ENCODE measurements at regions not wholly inside any gene's neighbourhood (a gene's known extent, or its start where the extent isn't known, plus 50 kb on each side); places are given as distances from the start of the nearest gene placed in this dataset.

- CTCF ChIA-PET (ENCODE audit: low intra/inter-chr PET ratio): no interaction called here
- H3K27ac ChIP-seq (ENCODE audit: extremely low read depth, low read depth, low read length): no peak overlapping the region
- H3K4me1 ChIP-seq (replicated peaks in 1 of 2; ENCODE audit: control insufficient read depth in 2 of 2, insufficient read depth in 2 of 2, low read length in 2 of 2): no peaks in the 10 kb centered on the region
- H2AFZ ChIP-seq (ENCODE audit: low read depth, low read length): no peak overlapping the region
- H3K9ac ChIP-seq (ENCODE audit: insufficient read depth in 1 of 2, low read depth in 2 of 2, low read length in 2 of 2): no peak overlapping the region
- in situ Hi-C loops (cut with MboI) (no loop called here), intact Hi-C loops (cut with micrococcal nuclease) (no loop called here)
- H3K9me1 ChIP-seq (ENCODE audit: control insufficient read depth, insufficient read depth, low read length): no peaks in the 10 kb centered on the region
- 0% methylated on average over 3 of the region's 3 CpGs for WGBS (ENCODE audit: insufficient coverage, low coverage, missing lambda C conversion rate)
- no peaks in the 10 kb centered on the region for H3K9me3 ChIP-seq (replicated peaks; ENCODE audit: control insufficient read depth, insufficient read depth, low read depth, low read length)
- POLR2A ChIA-PET: no interaction called here
- FAIRE-seq (no peak), ATAC-seq (no peak), DNase-seq (ENCODE audit: extremely low read depth in 1 of 4, low spot score in 3 of 4) (no peak)
- no peaks in the 10 kb centered on the region for H3K36me3 ChIP-seq (ENCODE audit: control insufficient read depth, insufficient read depth, low read length)
- no TSS peak for BruUV-seq (replicated peaks)
- H4K20me1 ChIP-seq (replicated peaks; ENCODE audit: control insufficient read depth, insufficient read depth, low read length): no peaks in the 10 kb centered on the region
- no peaks in the 10 kb centered on the region for H3K79me2 ChIP-seq (ENCODE audit: control insufficient read depth, insufficient read depth, low read length)
- no peak overlapping the region for H3K4me3 ChIP-seq
- no peaks in the 10 kb centered on the region for H3K27me3 ChIP-seq (ENCODE audit: control insufficient read depth in 2 of 2, insufficient read depth in 2 of 2, low read length in 2 of 2)
- no peak overlapping the region for H3K4me2 ChIP-seq (ENCODE audit: insufficient read depth, low read length)
- TF ChIP-seq PHB2 (IDR thresholded peaks at IDR 0.05; ENCODE audit: low read depth): no peak
- no peak for TF ChIP-seq ZNF311 (CRISPR knock-in tag; IDR thresholded peaks at IDR 0.05)
- TF ChIP-seq NFIX (CRISPR knock-in tag; IDR thresholded peaks at IDR 0.05; ENCODE audit: low read depth): no peak
- no peak for TF ChIP-seq TCF7L2 (IDR thresholded peaks at IDR 0.05; ENCODE audit: low read depth, low read length)
- no peak for TF ChIP-seq VEZF1 (CRISPR knock-in tag; IDR thresholded peaks at IDR 0.05)
- TF ChIP-seq DLX4 (CRISPR knock-in tag; IDR thresholded peaks at IDR 0.05): no peak
- TF ChIP-seq STAG1 (CRISPR knock-in tag; IDR thresholded peaks at IDR 0.05; ENCODE audit: borderline replicate concordance): no peak
- TF ChIP-seq KLF10 (CRISPR knock-in tag; IDR thresholded peaks at IDR 0.05): no peak
- TF ChIP-seq MAFG (tag; conservative IDR thresholded peaks at IDR 0.05): no peak
- no peak for TF ChIP-seq ZBTB40 (IDR thresholded peaks at IDR 0.05)
- no peak for TF ChIP-seq ZBTB40 (CRISPR knock-in tag; IDR thresholded peaks at IDR 0.05)
- no peak for TF ChIP-seq DNMT1 (IDR thresholded peaks at IDR 0.05)
- TF ChIP-seq CHD4 (IDR thresholded peaks at IDR 0.05; ENCODE audit: insufficient read depth, insufficient replicate concordance, low read depth, low read length, poor library complexity, severe bottlenecking): no peak
Measured at GRCh38 chr9:18228101-18228500, 245.9 kb upstream of the ADAMTSL1 start.

All from K562 (cell line).